ENCODE measurements at regions not wholly inside any gene's neighbourhood (a gene's known extent, or its start where the extent isn't known, plus 50 kb on each side); places are given as distances from the start of the nearest gene placed in this dataset.

GRCh38 chr10:5291501-5292195 lies 73.1 kb upstream of the UCN3 start:
- TF ChIP-seq POLR2AphosphoS5 (IDR thresholded peaks at IDR 0.05; ENCODE audit: low read depth, low read length) (no peak), REST (IDR thresholded peaks at IDR 0.05; ENCODE audit: insufficient read depth in 1 of 2, low read depth in 2 of 2, low read length in 2 of 2) (no peak)

Data from PFSK-1 (cell line).